NCI-H460 (cell line): ENCODE measurements at regions not wholly inside any gene's neighbourhood (a gene's known extent, or its start where the extent isn't known, plus 50 kb on each side); places are given as distances from the start of the nearest gene placed in this dataset.

Source experiments
- DNase-seq: peaks from one replicate; pipeline ENCODE4 v3.0.0-alpha.2; 2016; ENCODE audit warnings: low read depth; ENCODE audit errors: extremely low read depth

DNA sequence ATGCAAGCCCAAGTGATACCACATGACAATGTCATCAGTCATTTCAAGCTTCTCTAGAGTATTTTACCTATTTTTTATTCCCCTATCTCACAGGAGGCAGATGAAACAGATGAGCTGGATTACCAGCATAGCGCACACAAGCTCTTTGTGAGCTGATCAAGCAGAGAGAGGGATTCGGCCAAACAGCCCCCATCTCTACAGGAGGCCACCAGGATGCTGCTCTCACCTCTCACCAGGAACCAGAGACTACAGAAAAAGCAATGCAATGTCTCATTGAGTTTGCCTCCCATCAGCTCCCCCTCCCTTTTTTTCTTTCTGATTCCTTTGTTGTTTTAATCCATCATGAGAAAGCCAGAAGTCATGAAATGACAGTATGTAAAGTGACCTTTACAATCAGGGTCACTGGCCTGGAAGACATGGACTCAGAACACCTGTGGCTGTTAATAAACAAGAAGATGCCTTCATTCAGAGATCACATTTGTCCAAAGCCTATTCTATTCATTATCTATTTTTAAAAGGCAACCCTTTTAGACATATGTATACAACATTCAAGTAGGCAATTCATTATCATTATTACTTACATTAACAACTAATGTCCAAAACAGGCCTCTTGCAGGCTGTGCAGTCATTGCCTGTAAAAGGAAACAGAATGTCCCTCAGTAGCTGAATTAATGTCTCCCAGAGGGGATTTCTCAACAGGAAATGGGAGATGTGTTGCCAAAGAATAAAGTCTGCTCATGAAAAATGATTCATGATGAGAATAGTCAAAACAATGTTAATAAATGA, 656.6 kb downstream of the TBC1D4 start:
- DNase-seq, result no peak

DNA sequence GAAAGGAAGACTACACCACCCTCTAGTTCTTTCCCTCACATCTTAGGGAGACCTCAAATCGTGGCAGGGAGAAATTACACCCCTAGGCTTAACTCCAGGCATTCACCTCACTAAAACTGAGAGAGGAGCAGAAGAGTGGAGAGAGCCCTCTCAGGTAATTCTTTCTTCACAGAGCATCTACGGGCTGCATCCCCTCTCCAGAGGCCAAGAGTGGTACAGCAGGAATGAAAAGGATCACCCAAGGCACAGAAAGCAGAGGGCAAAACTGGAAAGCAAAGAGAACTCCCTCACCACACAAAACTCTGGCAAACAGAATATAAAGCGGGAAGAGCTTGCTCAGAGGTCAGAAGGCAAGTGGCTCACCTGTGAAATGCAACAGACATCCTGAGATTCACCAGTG, 661.2 kb downstream of the TBC1D4 start:
- no peak for DNase-seq

DNA sequence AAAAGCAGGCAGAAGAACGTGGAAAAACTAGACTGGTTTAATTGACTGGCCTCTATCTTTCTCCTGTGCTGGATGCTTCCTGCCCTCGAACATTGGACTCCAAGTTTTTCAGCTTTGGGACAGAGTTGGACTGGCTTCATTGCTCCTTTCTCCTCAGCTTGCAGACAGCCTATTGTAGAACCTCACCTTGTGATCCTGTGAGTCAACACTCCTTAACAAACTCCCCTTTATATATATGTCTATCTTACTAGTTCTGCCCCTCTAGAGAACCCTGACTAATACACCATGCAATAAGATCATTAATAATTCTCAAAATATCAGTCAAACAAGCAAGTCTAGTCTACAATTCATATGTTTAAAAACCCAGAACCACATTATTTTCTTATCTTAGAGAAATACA, 662.4 kb downstream of the TBC1D4 start:
- DNase-seq, result no peak

DNA sequence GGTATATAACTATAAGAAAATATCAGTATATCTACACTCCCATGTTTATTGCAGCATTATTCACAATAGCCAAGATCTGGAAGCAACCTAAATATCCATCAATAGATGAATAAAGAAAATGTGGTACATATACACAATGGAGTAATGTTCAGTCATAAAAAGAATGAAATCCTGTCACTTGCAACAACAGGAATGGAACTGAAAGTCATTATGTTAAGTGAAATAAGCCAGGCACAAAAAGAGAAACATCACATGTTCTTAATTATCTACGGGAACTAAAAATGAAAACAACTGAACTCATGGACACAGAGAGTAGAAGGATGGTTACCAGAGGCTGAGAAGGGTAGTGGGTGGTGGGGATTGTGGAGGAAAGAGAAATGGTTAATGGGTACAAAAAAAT, 665.2 kb downstream of the TBC1D4 start:
- DNase-seq, result no peak

DNA sequence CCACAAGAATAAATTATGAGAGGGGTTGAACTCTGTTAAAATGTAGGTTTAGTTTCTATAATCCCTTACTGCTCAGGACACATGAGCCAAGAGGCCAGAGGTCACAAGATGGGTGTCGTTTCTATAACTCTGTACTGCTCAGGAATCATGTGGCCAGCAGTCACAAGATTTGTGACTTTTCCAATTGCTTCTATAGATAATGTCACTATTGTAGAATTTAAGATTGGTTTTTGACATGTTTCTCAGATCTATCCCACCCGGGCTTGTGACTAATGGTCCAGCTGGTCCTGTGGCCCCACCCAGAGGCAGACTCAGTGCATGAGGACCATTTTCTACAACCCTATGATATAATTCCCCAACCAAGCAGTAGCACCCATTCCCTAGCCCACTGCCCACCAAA, 662.0 kb upstream of the KLF12 start:
- no peak for DNase-seq

DNA sequence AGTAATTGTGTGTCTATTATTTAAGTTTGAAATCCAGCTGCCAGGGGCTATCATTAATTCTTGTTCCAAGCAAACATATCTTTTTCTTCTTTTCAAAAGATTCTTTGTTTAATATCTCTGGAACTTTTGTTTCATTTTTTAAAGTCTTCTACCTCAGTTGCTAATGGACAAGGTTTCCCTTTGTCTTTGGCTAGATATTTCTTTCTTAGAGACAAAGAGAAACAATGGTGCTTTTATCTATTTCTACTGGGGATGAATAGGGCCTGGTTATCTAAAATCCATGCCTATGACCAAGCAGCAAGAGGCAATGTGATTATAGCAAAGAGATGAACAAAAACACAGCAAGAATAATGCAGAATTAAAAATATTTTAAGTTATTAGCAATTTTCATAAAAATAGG, 661.3 kb upstream of the KLF12 start:
- no peak for DNase-seq

DNA sequence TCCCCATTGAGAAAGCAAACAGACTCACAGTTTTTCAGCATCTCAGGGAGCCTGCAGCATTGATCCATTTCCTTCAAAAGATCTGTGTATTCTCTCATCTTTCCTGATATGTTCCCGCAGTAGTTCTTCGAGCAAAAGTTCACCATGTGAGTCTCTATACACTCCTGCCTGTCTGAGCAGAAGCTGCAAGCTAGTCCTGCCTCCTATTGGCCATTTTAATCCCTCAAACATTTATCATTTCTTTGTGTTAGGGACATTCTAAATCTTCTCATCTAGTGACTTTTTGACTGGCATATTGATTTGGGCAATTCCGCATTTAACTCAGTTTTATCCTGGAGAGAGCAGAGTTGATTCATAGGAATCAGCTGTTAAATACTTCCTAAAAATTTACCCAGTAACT, 660.4 kb upstream of the KLF12 start:
- no peak for DNase-seq

DNA sequence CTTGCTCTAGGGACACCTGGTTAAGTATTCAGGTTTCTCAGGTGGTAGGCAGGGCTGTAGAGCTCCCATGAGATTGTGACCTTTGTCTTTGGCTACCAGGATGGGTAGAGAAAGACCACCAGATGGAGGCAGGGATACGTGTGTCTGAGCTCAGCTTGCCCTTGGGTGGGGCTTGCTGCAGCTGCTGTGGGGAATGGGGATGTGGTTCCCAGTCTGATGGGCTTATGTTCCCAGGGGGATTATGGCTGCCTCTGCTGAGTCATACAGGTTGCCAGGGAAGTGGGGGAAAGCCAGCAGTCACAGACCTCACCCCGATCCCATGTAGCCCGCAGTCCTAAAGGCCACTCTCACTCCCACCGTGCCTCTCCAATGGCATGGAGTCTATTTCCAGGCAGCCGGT, 659.9 kb upstream of the KLF12 start:
- no peak for DNase-seq

DNA sequence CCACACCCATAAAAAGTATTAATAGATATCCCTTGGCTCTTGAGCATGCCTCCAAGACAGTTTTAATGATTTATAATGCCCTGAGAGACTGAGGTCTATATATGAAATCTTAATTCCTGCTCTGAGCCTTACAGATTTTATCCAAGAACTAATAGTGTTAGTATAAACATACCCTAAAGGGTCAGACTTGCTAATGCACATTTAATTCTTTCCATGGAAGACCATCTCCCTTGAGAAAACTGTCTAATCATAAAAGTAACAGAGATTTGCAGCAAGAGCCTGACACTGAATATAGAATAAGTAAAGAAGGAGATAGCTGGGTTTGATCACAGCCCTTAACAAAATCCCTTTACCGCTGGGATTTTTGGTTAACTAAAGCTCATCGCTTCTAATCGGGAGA, 650.8 kb upstream of the KLF12 start:
- no peak for DNase-seq

DNA sequence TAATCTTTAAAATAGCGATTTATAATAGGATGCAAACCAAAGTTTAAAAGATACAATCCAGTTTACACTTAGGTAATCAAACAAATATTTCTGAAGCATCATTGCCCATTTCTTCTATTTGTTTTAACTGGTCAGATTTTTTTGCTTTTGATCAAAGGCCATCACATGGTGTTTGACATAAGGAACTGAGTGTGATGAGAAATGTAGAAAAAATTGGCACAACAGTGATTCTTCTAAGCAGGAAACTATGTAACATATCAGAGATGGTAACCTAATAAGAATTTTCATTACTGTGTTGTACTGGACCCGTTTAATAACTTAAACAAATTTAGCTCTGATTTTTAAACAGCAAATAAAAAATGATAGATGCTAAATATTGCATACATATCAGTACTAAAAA, 644.7 kb upstream of the KLF12 start:
- DNase-seq, result no peak

DNA sequence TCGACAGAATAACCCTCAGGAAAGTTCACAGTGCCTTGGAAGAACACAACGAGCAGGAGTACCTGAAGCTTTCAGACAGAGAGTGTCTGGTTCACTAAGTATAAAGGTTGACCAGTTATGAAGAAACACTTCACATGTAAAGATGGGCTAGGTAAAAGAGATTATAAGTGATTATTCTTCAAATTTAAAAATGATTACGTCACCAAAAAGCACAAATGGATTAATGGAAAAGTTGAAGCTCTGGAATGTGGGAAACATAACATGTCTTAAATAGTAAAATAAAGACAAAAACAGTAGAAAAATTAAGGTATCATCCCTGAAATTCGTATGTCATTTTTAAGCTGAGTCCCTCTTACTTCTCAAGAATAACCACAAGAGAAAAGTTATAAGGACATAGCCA, 643.9 kb upstream of the KLF12 start:
- DNase-seq, result no peak

DNA sequence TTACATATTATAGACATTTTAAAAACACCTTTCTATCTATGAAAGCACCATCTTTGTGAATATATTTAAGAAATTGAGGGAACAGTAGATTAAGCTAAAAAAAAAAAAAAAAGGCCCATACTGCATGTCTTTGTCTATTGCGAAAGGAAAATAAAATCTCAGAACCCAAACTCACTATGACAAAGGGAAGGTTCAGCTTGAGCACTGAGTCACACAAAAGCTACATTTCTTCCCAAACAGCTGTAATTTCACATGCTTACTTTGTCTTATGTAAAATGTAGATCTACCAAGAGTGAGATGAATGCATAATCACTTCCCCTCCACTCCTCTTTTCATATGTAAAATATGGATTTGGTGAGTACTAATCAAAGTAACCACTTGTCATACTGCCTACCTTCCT, 640.1 kb upstream of the KLF12 start:
- DNase-seq, result no peak

DNA sequence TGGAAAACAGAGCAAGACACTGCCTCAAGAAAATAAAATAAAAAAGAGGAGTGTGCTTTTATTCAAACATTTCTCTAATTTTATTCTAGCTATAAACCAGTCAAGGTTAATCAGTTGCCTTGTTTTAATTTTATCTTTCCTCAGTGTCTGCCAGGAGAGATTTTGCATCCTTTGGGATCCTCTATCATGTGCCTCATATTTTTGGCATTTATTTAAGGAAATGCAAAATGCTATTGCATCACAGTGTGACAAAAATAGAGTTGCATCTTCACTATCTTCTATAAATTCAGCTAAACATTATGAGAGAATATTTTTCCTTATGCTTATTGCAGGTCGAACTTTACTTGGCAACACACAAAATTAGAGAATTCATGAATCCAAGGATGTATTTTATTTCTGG, 639.0 kb upstream of the KLF12 start:
- no peak for DNase-seq

DNA sequence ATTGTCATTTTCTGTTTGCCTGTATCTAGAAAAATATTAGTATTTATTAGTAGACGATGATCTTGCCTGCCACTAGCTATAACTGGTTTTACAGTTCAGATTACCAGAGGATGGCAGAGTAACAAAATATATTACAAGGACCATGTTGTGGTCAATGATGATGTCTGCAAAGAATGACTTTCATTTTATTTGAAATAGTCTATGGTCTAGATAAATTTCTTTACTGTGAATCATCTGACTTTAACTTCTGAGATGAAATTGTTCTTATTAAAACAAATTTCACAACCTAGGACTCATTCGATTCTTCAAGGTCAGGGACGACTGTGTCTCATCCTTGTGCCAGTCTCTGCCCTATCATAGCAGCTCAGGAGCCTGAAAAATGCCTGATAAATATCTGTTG, 637.8 kb upstream of the KLF12 start:
- DNase-seq, result no peak

DNA sequence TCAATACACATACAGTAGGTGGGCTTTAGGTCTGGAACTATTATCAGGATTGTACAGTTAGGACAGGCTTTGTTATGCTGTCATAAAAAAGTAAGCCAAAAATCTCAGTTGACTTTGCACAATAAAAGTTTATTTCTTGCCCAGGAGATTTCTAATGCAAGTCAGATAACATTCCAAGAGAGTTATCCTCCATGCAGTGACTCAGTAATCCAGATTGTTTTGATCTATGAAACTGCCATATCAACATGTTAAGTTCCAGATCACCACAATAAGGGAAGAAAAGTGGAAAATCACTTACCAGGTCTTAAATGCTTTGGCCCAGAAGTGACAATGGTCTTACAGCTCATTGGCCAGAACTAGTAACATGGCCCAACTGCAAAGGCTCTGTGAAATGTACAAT, 636.2 kb upstream of the KLF12 start:
- no peak for DNase-seq

DNA sequence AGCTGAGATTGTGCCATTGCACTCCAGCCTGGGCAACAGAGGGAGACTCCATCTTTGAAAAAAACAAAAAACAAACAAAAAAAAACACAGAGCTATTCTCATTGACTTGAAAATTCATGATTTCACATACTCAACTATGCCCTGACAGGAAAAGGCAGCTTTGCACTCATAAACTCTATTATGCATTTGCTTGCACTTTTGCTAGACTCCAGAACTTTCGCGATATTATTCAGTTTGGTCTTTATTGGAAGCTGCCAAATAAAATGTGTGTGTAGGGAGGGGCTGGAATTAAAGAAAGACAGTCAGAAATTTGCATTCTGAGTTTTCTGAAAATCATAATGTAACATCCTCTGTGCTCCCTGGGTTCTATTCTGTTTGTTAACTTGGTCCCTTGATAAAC, 635.1 kb upstream of the KLF12 start:
- DNase-seq, result no peak

DNA sequence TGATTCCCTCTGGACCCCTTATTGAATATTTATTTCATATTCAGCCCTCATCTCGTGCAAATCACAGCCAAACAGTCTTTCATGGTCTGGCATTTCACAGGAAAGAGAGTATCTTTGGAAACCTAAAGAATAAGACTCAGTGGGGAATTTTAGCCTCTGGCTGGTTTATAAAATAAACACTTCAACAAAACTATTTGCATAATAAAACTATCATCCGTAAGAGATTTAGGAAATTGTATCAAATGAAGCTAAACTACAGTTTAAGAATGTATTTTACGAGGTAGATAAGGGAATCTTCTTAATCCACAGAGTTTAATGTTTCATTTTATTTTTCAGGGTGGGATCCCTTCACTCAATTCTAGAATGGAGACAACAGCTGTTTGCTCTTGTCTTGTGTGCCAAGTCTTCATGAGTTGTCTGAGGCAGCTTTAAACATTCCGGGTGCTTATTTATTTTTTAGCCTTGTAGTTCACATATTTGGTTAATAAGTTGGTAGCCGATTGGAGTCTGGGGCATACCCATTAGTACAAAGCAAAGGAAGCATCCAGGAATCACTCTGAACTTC, 634.4 kb upstream of the KLF12 start:
- DNase-seq, result no peak

DNA sequence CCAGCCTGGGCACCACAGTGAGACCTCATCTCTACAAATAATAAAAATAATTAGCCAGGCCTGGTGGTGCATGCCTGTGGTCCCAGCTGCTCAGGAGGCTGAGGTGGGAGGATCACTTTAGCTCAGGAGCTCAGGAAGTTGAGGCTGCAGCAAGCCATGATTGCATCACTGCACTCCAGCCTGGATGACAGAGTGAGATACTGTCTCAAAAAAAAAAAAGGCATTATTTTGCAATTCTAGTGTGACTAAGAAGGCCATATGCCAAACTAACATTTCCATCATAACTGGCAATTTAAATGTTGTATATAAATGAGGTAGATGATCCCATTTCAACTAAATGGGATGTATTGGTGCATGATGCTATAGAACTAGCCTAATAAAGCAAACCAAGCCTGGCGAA, 632.8 kb upstream of the KLF12 start:
- no peak for DNase-seq

DNA sequence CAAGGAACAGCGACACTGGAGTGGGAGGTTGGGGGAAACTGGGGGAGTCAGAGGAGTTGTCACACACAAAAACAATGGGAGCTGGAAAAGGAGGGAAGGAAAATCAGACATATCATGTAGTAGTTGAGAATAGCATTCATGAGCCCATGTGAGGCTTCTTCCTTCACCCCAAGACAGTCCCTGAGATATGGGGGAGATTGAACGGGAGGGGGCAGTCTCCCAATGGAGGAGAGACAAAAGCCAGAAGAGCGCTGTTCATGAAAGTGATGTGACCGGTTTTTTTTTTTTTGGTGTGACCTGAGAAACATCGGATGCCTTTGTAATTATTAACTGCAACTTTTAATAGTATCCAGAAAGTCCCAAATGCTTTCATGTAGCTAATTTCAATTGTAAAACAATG, 631.8 kb upstream of the KLF12 start:
- no peak for DNase-seq

DNA sequence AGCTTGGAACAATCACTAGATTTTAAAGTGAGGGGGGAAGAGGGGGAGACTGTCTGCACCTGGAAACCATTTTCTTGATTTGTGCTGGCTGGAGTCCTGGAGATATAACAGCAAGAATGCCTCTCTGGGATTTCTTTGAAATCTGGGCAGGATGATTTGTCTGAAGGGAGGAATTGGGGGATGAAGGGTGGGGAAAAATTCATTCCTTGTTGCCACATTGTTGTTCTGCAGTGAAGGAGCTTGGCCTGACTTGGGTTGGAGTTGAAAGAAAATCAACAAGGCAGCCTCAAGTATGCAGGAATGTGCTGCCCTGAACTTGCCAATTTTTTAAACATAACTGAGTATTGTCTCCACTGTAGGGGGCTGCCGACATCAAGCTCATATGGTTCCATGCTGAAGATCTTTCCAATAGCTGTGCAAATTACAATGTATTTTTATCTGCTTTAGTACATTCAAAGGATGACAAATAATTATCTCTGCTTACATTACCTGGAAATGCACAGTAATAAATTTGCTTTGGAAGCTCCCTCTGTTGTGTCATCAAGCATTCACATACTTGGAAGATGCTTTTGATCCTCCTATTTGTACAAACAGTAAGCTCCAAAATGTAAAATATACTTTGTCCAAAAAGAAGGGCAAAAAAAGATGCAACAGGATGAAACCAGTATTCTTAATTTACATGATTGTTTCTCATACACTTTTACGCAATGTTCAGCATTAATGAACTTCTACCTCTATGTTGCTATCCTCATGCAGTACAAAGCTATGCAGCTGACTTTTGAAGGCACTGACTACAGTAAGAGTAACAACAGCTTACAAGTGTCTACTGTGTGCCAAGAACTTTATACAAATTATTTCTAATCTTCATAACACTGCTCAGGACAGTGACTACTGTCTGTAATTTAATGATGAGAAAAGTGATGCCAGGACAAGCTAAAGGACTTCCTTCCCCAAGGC, 627.9 kb upstream of the KLF12 start:
- DNase-seq, result no peak

DNA sequence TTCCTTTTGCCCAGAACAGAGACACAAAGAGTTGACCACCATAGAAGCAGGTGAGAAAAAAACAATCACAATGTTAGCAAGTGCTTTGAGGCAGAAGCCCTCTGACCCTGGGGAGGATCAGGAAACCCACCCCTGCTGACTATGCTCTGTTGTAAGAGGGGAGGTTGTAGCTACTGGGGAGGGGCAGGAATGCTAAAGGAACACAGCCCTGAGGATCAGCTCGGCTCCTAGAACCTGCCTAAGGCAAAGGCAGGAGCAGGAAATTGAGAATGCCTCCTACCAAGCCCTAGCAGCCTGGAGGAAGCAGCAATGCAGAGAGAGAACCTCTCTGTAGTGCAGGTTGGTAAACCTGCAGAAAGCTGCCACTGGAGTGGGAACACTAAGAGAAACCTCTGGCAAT, 624.0 kb upstream of the KLF12 start:
- no peak for DNase-seq

DNA sequence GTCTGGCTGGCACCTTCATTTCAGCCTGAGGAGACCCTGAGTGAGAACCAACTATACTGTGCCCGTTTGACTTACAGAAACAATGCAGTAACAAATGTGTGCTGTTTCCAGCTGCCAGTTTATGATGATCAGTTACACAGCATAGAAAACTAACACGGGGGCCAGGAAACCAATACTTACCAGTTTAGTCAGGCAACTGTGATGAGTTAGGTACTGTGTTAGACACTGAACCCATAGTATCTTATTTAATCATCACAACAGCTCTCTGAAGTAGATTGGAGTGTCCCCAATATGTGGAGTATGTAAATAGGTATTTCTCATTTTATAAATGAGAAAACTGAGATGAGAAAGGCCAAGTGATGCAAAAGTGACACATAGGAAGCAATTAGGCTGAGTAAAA, 620.9 kb upstream of the KLF12 start:
- DNase-seq, result no peak
